OCI-M1 (cell line): ENCODE measurements at regions not wholly inside any gene's neighbourhood (a gene's known extent, or its start where the extent isn't known, plus 50 kb on each side); places are given as distances from the start of the nearest gene placed in this dataset.

Source experiments
- DNase-seq: peaks from one replicate; lab custom pipeline; 2025; lab: John Stamatoyannopoulos, UW

DNA sequence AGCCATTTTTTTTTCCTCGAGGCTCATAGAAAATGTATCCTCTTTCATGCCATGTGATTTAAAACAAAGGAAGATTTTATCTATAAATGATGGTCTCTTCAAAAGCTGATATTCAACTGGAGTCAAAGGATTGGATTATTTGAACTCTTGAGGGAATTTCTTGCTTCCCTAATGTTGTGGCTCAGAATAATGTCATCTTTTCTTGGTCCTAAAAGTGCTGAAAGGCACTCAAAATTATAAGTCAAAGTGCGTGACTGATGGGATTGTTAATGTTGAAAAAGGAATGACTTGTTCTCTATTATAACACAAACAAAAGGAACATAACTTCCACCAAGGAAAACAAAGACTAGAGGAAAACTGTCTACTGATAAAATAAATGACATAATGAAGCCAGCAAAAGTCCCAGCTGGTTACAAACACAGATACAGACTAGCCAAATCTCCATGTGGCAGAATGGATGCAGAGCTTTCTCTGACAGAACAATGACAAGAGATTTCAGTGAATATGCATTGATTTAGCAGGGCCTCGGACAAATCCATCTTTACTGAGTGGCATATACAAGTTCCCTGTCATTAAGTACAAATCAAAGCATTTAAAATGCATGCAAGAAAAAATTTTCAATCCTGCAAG, 552.6 kb downstream of the GBA3 start:
- DNase-seq, result no peak

DNA sequence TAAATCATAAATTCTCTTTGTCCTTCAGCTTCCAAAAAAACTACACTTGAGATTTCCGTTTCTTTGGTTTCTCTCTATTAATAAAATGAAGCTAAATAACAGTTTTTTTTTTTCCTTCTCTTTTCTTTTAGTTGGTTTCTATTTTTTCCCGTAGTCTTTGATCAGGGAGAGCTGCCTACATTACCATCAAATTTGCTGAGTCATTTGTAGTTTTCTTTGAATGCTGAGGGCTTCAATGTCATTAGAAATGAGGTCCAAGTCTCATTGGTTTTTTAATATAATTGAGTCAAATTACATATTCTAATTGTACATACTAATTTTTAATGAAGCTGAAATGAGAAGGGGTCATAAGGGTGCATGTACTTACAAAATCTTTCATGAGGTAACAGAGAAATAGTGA, 550.2 kb downstream of the GBA3 start:
- DNase-seq, result peak; percentile 14

DNA sequence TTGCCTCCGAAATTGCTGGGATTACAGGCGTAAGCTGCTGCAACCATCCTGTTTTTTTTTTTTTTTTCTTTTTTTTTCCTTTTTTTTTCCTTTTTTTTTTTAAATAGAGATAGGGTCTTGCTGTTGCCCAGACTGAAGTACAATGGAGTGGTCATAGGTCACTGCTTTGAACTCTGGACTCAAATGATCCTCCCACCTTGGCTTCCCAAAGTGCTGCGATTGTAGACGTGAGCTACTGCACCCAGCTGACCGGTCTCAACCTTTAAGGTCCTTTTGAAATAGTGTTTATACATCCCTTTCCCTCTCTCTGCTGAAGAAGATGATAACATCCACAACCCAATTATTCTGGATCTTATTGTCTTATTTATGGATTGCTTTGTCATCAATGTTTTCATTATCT, 548.7 kb downstream of the GBA3 start:
- no peak for DNase-seq

DNA sequence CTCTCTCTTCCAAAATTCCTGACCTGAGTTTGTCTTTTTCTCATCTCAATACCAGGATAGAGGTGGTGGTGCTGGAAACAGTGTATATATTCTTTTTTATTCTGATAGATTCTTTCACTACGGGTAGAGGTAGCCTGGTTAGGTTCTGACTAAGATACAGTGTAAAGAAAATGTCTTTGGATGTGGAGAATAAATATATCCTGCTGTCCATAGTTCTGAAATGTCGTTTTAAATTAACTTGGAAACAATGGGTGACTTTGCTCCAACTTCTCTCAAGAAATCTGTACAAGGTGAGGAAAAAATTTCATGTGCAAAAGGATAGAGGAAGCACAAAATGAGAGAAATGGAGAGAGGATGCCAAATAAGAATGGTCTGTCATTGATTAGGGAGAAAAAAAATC, 546.1 kb downstream of the GBA3 start:
- DNase-seq, result no peak

DNA sequence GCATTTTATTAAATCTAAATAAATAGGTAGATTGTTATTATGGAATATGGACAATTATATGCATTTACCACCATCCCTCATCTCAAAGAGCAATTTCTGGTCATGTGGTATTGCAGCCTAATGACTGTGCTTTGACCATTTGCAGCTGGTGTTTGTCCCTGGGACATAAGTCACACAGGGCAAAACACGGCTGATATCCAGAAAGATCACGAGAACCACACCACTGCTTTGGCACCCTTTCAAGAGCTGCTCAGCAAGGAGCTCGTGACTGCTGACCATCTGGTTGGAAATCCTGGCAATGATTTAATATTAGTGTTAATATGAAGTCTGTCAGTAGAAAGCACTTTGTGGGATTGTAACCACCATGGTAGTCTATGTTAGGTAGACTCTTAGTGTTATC, 545.0 kb downstream of the GBA3 start:
- no peak for DNase-seq

DNA sequence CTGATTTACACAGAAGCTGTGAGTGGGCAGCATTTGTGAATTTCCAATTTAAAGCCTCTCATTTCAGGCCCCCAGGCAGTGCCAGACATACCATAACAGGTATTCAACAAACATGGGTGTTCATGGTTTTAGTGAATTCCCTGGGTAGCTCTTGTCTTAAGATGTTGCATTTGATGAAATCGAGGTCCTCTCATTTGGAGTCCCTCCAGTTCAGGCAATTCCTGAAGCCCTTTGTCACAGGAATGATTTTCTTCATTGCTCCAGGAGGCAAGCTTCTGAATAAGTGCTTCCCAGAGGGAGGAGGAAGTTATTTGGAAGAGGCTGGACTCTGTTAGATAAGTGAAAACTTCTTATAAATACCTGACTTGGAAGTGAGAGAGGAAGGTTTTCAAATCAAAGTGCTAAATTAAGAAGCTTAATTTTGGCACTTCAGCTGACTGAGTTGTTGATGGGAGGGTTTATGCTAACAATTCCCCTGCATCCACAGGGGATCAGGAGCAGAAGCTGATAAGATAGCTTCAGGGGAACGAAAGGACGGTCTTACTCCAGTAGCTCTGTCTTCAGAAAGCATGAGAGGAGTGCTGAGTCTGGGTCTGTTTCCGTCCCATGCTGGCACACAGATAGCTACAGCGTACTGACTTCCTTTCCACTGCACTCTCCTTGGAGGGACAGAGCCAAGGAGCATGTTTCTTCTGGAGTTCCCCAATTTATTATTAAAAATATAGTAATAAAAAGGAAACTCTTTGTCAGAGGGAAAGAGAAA, 543.1 kb downstream of the GBA3 start:
- DNase-seq, result no peak

DNA sequence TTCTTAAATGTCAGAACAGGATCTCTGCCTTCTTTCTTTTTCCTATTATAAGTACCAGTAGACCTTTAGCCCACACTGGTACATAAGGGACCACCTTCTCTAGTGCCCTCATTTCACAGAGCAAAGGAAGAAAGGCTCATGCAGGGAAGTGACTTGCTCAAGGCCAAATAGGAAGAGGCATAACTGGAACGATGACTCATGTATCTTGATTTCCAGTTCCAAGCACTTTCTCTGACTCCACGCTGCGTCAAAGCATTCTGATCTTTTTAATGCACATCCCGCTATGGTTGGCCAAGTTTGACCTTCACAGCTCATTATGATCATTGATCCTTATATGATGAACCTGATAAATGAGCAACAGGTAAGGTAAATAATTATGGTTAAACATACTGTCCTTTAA, 542.0 kb downstream of the GBA3 start:
- no peak for DNase-seq

DNA sequence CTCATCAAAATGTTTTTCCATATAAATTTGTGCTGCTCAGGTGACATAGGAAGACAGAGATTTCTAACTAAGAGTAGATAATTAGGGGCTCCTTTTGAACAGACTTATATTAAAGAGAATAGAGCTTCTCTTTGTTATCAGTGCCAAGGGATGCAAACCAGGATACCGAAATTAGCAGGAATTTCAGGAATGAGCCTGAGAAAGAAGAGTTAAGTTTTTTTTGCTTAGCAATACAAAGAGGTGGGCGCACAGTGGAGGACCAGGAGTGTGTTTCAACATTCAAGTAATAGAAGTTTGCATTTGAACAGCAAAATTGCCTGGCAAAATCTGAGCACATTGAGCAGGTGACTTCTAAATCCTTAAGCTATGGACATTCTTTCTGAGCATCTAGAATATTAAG, 541.3 kb downstream of the GBA3 start:
- DNase-seq, result no peak

DNA sequence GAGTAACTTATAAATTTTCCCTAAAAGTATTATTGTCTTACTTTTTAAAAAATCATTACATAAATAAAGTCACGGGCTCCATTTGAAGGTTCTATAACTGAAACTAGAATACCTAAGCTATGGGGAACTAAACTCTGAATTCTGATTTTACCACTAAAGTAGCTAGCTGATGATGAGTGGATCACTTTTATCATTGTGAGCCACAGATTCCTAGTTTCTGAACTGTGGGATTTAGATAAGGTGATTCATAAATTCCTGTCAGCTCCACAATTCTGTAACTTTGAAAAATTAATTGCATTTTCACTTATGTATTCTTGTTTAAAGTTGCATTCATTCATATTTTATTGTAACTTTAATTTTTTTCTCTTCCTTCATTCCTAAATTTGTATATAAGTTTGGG, 540.9 kb downstream of the GBA3 start:
- DNase-seq, result no peak

DNA sequence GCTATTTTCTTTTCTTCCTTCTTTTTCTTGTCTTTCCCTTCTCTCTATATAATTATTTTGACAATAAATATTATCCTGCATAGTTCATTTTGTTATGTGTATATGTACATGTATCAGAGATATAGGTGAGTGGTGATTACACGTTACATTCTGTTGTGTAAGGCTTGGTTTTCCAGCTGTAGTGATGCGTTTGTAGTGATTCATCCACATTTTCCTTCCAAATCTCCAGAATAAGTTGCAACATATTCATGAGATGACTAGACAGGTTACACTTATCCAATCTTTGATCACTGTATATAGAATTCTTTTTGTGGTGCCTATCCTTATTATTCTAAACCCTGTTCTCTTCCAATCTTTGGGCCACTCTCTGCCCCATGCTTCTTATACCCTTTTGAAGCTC, 540.2 kb downstream of the GBA3 start:
- DNase-seq, result no peak

DNA sequence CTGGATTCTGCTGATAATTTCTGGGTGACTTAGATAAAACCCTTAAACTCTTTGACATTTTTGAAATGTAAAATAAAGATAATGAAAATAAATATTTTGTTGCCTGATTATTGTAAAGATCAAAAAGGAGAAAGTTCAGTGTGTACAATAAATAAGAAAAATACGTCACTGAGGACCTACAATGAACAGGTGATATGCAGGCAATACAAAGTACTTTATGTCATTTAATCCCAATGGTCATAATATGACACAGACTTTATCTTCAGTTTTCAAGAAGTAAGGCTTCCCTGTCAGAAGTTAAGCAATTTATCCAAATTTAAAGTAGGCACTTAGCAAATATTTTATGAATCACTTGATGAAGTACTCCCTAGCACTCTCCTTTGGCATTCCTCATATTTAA, 532.8 kb downstream of the GBA3 start:
- no peak for DNase-seq

DNA sequence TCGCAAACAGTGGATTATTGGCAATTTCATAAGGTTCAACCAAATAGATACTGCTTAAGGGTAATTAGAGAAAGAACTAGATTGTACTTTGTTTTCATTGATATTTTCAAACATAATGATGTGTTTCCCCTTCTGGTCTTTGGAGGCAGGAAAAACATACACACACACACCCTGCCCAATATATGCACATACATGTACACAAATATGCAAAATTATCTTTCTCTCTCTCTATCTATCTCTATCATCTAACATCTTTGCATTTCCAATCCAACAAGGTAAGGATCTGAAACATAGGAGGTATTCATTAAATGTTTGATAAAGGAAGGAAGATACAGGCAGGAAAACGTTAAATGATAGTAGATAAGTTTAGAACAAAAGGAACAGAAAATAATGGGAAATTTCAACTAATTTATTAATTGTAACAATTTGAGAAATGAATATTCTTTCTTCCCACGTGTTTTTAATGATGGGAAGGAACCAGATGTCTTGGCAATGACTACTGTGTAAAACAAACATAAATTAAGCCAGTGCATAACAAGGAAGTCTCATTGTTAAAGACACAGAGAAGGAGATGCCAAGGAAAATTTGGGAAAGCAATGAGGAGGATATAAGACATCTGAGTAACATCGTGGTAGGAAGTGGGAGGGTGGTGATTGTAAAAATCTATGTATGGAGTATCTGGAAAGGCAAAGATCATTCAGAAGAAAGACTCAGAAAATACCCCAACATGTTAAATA, 532.1 kb downstream of the GBA3 start:
- DNase-seq, result no peak

DNA sequence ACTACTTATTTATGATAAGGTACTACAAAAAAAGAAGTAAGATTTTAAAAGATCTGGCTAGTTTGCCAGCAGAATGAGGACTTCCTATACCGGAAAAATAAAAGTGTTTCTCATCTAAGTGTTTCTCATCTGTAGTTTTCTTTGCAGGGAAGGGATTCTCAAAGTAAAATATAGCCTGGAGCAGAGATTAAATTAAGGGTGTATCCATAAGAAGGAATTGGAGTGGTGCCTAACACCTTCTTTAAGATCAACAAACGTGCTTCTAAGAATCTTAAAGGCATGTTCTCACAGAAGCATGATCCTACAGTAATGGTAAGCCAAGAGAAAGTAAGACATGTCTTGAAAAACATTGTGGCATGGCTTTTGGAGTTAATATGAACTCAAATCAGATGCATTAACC, 528.2 kb downstream of the GBA3 start:
- no peak for DNase-seq

DNA sequence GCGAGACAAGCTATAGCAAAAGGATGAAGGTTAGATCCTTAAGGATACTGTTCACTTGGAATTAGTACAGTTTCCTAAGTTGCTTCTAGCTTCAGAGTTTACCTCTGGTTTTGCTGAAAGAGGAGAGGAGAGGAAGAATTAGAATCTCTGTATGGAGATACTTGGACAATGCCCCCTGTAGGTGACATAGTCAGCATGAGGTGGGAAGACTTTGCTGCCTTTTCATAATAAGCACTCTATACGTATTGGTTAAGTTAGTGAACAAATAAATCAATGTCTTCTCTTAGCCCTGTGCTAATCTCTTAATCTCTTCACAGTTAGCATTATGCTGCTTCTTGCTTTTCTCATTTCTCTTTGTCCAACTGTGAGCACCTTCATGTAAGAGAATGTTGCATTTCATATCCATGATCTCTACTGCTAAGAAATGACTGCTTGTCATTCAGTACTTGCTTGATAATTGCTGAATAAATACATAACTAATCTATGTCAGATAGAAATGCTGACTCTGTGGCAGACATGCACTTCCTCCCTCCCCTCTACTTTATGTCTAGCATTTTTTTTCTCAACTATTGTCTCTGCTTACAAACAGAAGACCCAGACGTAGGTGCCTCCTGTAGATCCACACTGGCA, 527.2 kb downstream of the GBA3 start:
- no peak for DNase-seq

DNA sequence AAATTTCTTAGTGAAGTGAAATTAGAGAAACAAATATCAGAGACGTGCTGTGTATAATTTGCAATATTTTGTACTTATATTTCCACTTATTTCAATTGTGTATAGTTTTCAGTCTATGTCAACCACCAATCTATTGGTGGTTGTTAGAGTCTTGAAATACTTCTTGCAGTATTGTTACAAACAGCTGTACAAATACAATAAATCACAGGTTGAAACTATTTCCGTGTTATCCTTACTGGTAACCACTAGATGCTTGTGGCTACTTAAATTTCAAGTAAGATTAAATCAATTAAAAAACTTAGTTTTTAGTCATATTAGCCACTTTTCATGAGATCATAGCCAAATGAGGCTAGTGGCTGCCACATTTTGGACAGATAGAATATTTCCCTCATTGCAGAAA, 520.5 kb downstream of the GBA3 start:
- DNase-seq, result no peak

DNA sequence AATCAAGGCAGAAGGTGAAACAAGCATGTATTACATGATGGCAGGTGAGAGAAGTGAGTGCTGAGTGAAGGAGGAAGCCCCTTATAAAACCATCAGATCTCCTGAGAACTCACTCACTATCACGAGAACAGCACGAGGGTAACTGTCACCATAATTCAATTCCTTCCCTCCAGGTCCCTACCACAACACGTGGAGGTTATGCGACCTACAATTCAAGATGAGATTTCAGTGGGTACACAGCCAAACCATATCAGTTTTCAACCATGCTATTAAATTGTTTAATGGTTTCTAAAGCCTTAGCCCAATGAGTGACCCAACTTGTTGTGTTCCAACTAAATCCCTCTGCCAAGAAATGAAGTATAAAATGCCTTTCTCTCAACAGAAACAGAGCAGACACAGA, 519.8 kb downstream of the GBA3 start:
- no peak for DNase-seq

DNA sequence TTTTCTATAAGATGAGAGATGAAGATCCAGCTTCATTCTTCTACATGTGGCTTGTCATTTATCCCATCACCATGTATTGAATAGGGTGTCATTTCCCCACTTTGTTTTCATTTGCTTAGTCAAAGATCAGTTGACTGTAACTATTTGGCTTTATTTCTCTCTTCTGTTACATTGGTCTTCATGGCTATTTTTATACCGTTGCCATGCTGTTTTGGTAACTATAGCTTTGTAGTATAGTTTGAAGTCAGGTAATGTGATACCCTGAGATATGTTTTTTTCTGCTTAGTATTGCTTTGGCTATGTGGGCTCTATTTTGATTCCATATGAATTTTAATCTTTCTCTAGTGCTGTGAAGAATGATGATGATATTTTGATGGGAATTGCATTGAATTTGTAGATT, 514.3 kb downstream of the GBA3 start:
- DNase-seq, result no peak

DNA sequence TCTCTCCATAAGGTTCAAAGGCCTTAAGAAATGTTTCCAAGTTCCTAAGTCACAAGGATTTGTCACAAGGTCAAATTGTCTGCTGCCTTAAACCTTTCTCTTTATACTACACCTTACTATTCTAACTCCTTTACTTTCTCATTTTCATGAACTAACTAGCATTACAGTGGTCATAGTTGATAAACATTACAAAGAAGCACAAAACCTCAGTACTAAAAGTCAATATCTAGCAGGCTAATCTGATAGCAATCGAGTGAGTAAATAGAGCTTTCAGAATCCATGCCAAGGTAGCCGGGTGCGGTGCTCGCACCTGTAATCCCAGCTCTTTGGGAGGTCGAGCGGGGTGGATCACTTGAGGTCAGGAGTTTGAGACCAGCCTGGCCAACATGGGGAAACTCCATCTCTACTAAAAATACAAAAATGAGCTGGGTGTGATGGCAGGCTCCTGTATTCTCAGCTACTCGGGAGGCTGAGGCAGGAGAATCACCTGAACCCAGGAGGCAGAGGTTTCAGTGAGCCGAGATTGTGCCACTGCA, 510.0 kb downstream of the GBA3 start:
- DNase-seq, result peak; percentile 10

DNA sequence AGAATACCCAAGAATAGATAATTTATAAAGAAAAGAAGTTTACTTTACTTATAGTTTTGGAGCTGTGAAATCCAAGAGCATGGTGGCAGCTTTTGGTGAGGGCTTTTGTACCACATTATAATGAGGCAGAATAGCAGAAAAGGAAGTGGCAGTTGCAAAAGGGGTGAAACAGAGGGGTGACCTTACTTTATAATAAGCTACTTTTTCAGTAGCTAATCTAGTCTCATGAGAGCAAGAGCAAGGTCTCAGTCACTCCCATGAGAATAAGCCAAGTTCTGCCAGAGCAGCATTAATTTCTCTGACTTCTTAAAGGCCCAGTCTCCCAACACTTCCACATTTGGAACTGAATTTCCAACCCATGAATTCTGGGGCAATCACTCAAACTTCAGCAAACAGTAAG, 502.0 kb downstream of the GBA3 start:
- no peak for DNase-seq

DNA sequence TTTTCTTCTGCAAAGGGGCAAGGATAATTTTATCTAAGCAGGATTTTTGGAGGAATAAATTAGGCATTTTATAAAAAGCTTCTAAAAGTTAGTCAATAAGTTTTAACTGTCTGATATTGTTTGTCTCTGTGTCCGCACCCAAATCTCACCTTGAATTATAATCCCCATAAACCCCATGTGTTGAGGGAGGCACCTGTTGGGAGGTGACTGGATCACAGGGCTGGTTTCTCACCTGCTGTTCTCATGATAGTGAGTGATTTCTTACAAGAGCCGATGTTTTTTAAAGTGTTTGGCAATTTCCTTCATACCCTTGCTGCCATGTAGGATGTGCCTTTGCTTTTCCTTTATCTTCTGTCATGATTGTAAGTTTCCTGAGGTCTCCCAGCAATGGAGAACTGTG, 481.4 kb downstream of the GBA3 start:
- DNase-seq, result no peak

DNA sequence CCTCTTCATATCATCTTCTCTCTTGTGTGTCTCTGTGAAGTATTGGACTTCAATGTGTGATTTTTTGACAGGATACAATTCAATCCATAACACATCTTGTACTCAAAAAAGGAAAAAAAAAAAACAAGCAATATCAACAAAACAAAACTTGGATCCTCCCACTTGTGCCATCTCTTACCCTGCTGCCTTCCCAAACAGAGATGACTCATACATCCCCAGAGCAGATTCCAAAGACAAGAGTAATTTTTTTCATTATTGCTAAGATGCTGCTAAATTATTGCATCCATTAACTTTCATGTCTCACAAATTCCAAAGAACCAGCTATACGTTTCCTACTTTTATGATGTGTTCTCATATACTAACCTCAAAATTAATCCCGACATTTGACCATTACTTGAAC, 479.2 kb downstream of the GBA3 start:
- no peak for DNase-seq

DNA sequence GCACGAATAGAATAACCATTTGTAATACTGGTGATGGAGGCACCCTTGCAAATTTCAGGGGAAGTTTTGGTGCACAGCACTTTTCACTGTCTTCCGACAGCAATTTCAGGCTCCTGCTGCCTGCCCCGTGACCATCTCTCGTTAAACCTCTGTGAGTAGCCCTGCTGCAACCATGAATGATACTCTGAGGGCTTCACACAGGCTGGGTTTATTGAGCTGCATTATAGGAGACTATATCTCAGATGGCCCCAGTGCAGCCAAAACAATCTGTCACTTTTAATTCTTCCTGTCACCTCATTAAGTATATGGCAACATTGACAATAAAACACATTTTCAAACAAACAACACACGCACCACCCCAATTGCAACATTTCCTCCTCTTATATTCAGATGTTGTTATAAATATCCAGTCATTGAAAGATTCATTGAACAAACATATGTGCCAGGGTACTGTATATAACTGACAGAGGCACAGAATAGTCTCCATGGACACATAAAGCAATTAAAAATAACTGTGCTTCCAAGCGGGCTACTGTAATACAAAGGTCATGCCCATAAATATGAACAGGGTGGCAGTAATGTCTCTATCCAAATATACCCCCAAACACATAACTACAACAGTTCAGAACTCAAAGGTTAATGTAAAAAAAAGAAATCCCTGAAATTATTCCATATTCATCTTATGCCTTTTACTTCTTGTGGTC, 477.0 kb downstream of the GBA3 start:
- DNase-seq, result no peak
